HG03521 (cell line): ENCODE measurements at regions not wholly inside any gene's neighbourhood (a gene's known extent, or its start where the extent isn't known, plus 50 kb on each side); places are given as distances from the start of the nearest gene placed in this dataset.

Experiments
- ATAC-seq: cut with Tn5 transposase; IDR thresholded peaks from one replicate; pipeline ENCODE4 v1.9.1; 2021; ENCODE audit warnings: mild to moderate bottlenecking, moderate library complexity; ENCODE audit not compliant: unreplicated experiment

- ATAC-seq = no peak
Measured at GRCh38 chr2:118699447-118700175, 147.8 kb downstream of the EN1 start.

GRCh38 chr2:118698564-118698963, 148.9 kb downstream of the EN1 start:
- no peak for ATAC-seq

GRCh38 chr2:118697781-118698180, 149.7 kb downstream of the EN1 start:
- no peak for ATAC-seq

GRCh38 chr2:118696786-118697465, 150.5 kb downstream of the EN1 start:
- ATAC-seq = no peak

- no peak for ATAC-seq
Measured at GRCh38 chr2:118693287-118693822, 154.1 kb downstream of the EN1 start.

GRCh38 chr2:118689874-118690273, 157.6 kb downstream of the EN1 start:
- no peak for ATAC-seq

- ATAC-seq = no peak
Measured at GRCh38 chr2:118689456-118689855, 158.0 kb downstream of the EN1 start.

GRCh38 chr2:118689033-118689432, 158.4 kb downstream of the EN1 start:
- ATAC-seq = no peak

GRCh38 chr2:118687698-118688097, 159.8 kb downstream of the EN1 start:
- ATAC-seq = no peak

GRCh38 chr2:118687192-118687591, 160.3 kb downstream of the EN1 start:
- ATAC-seq = no peak

- no peak for ATAC-seq
Measured at GRCh38 chr2:118686346-118686745, 161.1 kb downstream of the EN1 start.

GRCh38 chr2:118683460-118683859, 164.0 kb downstream of the EN1 start:
- ATAC-seq = no peak

GRCh38 chr2:118678985-118679384, 168.5 kb downstream of the EN1 start:
- ATAC-seq = no peak

GRCh38 chr2:118677546-118677945, 169.9 kb downstream of the EN1 start:
- no peak for ATAC-seq

- no peak for ATAC-seq
Measured at GRCh38 chr2:118675531-118675930, 171.9 kb downstream of the EN1 start.

GRCh38 chr2:118672571-118673158, 174.8 kb downstream of the EN1 start:
- no peak for ATAC-seq

- ATAC-seq = no peak
Measured at GRCh38 chr2:118671701-118672454, 175.6 kb downstream of the EN1 start.

GRCh38 chr2:118670838-118671237, 176.6 kb downstream of the EN1 start:
- no peak for ATAC-seq

GRCh38 chr2:118670276-118670675, 177.2 kb downstream of the EN1 start:
- no peak for ATAC-seq

- no peak for ATAC-seq
Measured at GRCh38 chr2:118669654-118670053, 177.8 kb downstream of the EN1 start.
